ENCODE measurements at regions not wholly inside any gene's neighbourhood (a gene's known extent, or its start where the extent isn't known, plus 50 kb on each side); places are given as distances from the start of the nearest gene placed in this dataset.
A peak's percentile ranks its signal among the peaks of the same experiment; 100 is the strongest.
"Not testable (repeated sequence)": the region's sequence is repeated elsewhere in the genome, so short reads cannot be mapped to it uniquely, and the experiment has no call there.

DNA sequence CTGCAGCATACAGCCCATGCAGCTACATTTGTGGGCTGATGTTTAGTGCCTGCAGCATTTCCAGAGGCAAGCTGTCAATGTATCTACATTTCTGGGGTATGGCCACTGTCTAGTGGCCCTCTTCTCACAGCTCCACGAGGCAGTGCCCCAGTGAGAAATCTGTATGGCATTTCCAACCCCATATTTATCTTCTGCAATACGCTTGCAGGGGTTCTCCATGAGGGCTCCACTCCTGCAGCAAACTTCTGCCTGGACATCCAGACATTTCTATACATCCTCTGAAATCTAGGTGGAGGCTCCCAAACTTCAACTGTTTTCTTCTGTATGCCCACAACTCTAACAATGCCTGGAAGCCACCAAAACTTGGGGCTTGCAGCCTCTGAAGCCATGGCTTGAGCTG is 502.3 kb downstream of the C6orf118 start:
- no peak for DNase-seq

- DNase-seq = no peak
Observed at GRCh38 chr6:164795056-164795815, 514.2 kb downstream of the C6orf118 start.

GRCh38 chr6:164792666-164793065 is 516.7 kb downstream of the C6orf118 start:
- no peak for DNase-seq

DNA sequence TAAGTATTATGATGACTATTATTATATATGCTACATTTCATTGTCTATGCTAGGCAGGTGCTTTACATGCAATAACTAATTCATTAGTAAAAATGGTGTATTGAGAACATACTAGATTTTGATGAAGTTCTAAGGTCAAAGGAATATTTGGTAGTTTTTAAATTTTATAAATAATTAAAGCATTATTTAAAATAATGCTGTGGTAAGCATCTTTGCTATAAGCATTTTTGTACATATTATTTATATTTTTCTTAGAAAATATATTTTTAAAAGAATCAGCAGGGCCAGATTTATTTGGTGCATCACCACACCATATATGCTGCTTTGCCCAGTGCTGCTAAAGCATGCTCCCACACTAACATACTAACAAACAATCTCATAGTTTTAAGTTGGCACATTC is 517.9 kb downstream of the C6orf118 start:
- DNase-seq = no peak

- DNase-seq = no peak
Observed at GRCh38 chr6:164763788-164764187, 545.6 kb downstream of the C6orf118 start.

DNA sequence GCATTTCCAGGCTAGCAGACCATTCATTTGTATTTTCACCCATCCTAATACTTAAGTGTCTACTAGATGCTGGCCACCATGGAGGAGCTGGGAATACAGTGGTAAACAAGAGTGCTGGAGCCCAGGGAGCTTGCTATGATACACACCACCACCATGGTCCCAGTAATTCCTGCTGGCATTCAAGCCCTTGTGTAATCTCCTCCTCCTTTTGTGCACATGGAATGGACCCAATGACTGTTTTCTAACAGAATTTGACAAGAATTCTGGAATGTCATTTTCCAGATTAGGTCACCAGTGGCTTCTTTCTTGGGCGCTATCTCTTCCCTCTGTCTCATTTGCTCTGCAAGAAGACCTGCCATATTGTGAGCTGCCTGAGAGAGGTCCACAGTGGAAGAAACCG is 552.0 kb downstream of the C6orf118 start:
- no peak for DNase-seq

GRCh38 chr6:164756723-164757122 is 552.7 kb downstream of the C6orf118 start:
- DNase-seq = no peak

DNA sequence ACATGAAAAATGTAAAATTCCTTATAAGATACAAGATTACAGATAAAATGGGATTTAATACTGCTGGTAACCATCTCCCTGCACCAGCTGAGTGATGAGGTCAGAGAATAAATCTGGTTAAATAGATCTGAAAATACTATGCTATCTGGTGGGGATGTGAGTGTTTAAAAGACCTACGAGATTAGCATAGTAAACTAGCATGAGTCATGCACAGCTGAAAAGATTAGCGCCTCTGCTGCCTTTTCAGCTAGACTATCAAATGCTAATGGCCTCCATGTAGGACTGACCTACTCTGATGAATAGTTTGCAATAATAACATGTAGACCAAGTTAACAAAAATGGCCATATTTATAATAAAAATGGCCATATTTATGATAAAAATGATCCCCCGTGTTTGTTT is 553.3 kb downstream of the C6orf118 start:
- no peak for DNase-seq

DNA sequence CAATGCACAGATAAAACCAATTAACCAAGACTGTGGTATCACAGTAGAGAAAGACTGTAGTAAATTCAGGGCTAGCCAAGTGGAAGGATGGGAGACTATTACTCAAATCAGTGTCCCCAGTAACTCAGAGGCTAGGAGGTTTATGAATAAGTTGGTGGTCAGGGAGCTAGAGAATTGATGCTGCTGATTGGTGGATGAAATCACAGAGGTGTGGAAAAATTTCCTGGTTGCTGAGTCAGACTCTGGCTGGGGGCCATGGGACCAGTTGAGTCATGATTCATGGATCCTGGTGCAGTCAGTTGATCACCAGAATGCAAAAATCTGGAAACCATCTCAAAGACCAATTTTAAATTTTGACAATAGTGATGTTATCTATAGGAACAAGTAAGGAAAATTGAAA is 555.9 kb downstream of the C6orf118 start:
- no peak for DNase-seq

GRCh38 chr6:164751395-164751794 is 558.0 kb downstream of the C6orf118 start:
- no peak for DNase-seq

DNA sequence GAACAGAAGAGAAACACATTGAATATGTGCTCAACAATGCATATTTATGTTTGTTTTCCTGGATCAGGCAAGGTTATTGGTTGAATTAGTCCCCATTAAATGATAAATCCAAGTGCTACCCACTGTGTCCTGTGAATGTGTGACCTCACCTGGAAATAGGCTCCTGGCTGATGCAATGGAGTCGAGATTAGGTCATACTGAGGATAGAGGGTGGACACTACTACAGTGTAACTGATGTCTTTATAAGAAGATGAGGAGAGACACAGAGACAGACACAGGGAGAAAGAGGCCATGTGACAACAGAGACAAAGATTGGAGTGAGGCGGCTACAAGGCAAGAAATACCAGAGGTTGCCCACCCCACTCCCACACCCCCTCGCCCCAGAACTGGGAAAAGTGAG is 559.3 kb downstream of the C6orf118 start:
- no peak for DNase-seq

DNA sequence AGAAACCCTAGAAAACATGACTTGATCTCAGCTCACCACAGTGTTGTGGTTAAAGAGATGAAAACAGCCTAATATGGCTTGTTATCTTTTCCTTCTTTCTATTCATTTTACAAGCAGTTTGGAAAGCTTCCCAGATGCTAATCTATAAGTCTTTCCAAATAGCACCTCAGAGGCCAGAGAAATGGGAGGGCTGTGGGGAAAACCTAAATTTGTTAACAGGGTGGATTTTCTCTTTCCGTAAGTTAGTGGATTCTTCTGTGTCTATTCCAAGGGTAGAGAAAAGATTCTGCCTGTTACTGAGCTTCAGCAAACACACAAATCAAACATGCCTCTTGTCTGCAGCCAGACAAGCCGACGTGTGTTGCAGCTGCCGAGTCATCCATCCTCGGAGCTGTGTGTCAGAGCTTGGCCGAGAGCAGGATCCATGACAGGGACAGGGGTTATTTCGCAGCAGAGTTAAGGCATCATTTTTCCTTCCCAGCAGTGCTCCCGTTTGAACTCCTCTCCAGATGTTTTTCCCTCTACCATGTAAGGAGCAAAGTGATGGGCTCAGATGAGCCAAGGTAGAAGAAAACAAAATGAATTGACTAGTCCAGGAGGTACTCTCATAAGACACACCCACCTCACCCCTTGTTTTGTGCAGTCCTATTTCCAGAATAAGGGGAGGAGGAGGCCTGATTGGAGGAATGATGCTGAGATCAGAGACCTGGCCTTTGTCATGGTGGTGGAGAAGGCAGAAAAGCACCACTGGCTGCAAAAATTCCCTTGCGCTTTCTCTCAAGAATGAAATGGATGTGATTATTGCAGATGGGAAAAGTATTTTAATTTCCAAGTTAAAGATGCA is 560.0 kb downstream of the C6orf118 start:
- DNase-seq = no peak

GRCh38 chr6:164744301-164744700 is 565.1 kb downstream of the C6orf118 start:
- DNase-seq = no peak

- DNase-seq = no peak
Observed at GRCh38 chr6:164741938-164742451, 567.4 kb downstream of the C6orf118 start.

DNA sequence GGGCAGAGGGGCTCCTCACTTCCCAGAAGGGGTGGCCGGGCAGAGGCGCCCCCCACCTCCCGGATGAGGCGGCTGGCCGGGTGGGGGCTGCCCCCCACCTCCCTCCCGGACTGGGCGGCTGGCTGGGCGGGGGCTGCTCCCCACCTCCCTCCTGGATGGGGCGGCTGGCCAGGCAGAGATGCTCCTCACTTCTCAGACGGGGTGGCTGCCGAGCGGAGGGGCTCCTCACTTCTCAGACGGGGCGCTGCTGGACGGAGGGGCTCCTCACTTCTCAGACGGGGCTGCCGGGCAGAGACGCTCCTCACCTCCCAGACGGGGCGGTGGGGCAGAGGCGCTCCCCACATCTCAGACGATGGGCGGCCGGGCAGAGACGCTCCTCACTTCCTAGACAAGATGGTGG is 573.3 kb downstream of the C6orf118 start:
- not testable (repeated sequence) for DNase-seq

- no peak for DNase-seq
Observed at GRCh38 chr6:164731539-164731938, 577.9 kb downstream of the C6orf118 start.

- no peak for DNase-seq
Observed at GRCh38 chr6:164721460-164721859, 587.9 kb downstream of the C6orf118 start.

- DNase-seq = no peak
Observed at GRCh38 chr6:164700497-164700896, 608.9 kb downstream of the C6orf118 start.

DNA sequence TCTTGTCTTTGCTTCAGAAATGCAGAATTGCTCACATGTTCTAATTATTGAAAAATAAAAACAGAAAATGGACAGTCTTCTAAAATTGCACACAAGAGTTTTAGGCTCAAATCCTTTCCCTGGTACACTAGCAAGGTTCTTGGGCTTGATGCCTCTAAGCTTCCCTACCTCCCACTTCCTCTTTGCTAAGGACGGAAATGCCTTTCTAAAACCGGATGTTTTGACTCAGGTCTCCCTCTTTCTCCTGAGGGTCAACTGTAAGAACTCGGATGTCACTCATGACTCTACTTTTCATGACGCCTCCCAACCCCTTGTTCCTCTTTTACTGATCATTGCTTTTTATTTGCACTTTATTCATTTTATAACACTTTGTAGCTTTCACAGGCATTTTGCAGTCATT is 613.5 kb downstream of the C6orf118 start:
- peak; percentile 5 to 7 for DNase-seq

DNA sequence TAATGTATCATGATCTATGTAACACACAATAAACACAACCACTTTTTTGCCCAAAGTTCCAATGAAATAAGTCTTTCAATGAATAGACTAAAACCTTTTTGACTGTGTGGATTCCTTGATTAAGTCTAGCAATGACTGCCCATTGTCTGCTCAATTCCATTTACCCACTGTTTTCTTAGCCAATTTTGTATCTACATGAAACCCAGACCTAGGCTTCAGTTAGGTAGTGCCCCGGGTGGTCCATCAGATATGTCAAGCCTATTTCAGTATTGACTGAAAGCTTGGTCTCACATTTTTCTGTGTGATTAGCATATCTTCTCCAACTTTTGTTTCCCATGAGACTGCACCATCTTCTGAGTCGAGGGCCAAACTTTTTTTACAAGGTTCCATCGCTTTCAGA is 615.0 kb downstream of the C6orf118 start:
- DNase-seq = no peak

DNA sequence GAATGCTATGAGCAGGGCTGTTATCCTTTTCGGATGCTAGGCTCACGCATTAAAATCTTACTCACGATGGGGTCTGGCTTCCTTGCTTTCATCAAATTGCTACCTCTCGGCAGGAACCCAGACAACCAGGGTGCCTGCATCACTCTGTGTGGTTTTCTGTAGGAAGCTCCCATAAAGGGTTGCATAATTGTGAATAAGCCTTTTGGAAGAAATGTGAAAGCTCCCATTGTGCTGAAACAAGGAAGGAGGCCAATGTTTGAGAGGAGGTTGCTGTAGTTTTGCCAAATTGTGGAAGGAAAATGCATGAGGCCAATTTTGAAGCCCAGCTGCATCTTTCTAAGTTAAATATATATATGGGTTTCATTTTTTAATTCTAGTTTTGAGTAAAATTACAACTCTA is 615.5 kb downstream of the C6orf118 start:
- no peak for DNase-seq

DNA sequence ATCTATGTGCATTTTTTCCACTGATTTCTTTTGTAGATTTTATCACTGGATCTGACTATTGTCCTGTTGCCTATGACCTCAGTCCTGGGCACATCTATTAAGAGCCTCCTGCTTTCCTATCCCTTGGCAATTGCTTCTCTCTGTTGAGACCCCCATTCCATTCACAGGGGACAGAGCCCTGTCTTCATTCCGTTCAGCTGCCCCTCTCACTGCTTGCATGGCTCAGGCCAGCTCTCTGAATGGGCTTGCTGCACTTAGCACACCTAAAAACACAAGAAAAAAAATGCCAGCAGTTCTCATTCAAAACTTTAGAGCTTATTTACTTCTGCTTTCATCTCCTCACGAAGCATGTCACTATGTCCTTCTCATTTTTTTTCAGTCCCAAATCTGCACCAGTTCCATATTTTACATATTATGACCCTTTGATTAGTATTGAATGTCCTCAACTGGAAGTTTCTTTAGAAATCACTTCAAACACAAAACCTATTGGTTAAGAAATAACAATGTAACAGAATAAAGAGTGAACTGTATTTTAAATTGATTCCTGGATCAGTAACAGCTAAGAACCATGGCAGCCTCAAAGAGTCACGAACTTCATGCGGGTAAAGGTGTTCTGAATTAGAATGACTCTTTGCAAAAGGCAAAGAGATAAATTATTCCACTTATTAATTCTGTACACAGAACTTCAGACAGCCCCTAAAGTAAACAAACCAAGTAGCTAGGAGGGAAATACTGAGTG is 616.5 kb downstream of the C6orf118 start:
- no peak for DNase-seq
